ENCODE measurements at regions not wholly inside any gene's neighbourhood (a gene's known extent, or its start where the extent isn't known, plus 50 kb on each side); places are given as distances from the start of the nearest gene placed in this dataset.

- Histone ChIP-seq H3K18ac (ENCODE audit: low read depth, low read length) (no peak overlapping the region), H3K9me1 (ENCODE audit: insufficient read depth, low read length) (no peaks in the 10 kb centered on the region), H2AFZ (replicated peaks; ENCODE audit: low read length, poor library complexity) (no peak overlapping the region), H3K4me1 (ENCODE audit: control insufficient read depth, insufficient read depth, low read length) (no peaks in the 10 kb centered on the region), H3K36me3 (ENCODE audit: control insufficient read depth, insufficient read depth, low read length) (no peaks in the 10 kb centered on the region), H4K5ac (ENCODE audit: low read depth, low read length) (no peak overlapping the region), H4K8ac (ENCODE audit: low read depth in 2 of 2, low read length in 2 of 2) (no peak overlapping the region), H3K23ac (ENCODE audit: low read depth, low read length) (no peak overlapping the region), H3K27me3 (ENCODE audit: control insufficient read depth, insufficient read depth, low read length) (peaks cover 2% of the 10 kb centered on the region; the same call in 1 of the 2 replicates), H4K91ac (ENCODE audit: insufficient read depth, low read depth, low read length) (no peak overlapping the region), H2BK120ac (ENCODE audit: low read depth, low read length) (no peak overlapping the region), H2BK5ac (ENCODE audit: low read depth, low read length, poor library complexity, severe bottlenecking) (no peak overlapping the region), H3K4ac (ENCODE audit: low read depth, low read length) (no peak overlapping the region), H3K79me1 (ENCODE audit: low read depth in 1 of 2, low read length in 2 of 2) (no peaks in the 10 kb centered on the region), H3K4me3 (ENCODE audit: insufficient read depth, low read depth, low read length) (no peak overlapping the region), H2BK15ac (ENCODE audit: low read depth, low read length) (no peak overlapping the region), H3K56ac (ENCODE audit: extremely low read depth, insufficient read depth, low read length) (no peak overlapping the region), H2BK20ac (ENCODE audit: low read depth, low read length) (no peak overlapping the region), H3K9me3 (ENCODE audit: control insufficient read depth, insufficient read depth, low read length) (no peaks in the 10 kb centered on the region), H3K14ac (replicated peaks; ENCODE audit: low read depth, low read length) (no peak overlapping the region), H2AK5ac (ENCODE audit: low read depth, low read length) (no peak overlapping the region), H3K27ac (ENCODE audit: insufficient read depth, low read length) (no peak overlapping the region), H4K20me1 (ENCODE audit: insufficient read depth, low read length) (no peaks in the 10 kb centered on the region), H3K4me2 (ENCODE audit: low read depth, low read length) (no peak overlapping the region), H3K9ac (ENCODE audit: low read depth, low read length) (no peak overlapping the region), H2AK9ac (replicated peaks; ENCODE audit: low read depth, low read length, poor library complexity) (no peak overlapping the region)
- in situ Hi-C loops (cut with MboI; ENCODE audit: low sequenced_read_pairs) (no loop called here), intact Hi-C loops (cut with micrococcal nuclease) (loop anchor here (10.0 kb wide), 1 partner anchor 621 kb away; no protein-coding TSS in a partner anchor), dilution Hi-C loops (cut with HindIII; ENCODE audit: low sequenced_read_pairs, unreplicated experiment) (no loop called here)
- CTCF ChIA-PET, result no interaction called here
- no peak for DNase-seq
- no TSS peak for BruUV-seq (replicated peaks)
- no CpG with 5 or more reads among the region's 3 CpGs for WGBS, 2 experiments (ENCODE audit: extremely low coverage in 2 of 2, insufficient read length in 1 of 2)
- ATAC-seq (ENCODE audit: low read depth), result no peak
- POLR2A ChIA-PET (ENCODE audit: unreplicated experiment), result interaction anchor here (0.7 kb wide), 1 partner anchor 1488 kb away, joined by 5 read pairs; the partner anchor contains the start of gene TGFB2
- TF ChIP-seq, protein P1, sequence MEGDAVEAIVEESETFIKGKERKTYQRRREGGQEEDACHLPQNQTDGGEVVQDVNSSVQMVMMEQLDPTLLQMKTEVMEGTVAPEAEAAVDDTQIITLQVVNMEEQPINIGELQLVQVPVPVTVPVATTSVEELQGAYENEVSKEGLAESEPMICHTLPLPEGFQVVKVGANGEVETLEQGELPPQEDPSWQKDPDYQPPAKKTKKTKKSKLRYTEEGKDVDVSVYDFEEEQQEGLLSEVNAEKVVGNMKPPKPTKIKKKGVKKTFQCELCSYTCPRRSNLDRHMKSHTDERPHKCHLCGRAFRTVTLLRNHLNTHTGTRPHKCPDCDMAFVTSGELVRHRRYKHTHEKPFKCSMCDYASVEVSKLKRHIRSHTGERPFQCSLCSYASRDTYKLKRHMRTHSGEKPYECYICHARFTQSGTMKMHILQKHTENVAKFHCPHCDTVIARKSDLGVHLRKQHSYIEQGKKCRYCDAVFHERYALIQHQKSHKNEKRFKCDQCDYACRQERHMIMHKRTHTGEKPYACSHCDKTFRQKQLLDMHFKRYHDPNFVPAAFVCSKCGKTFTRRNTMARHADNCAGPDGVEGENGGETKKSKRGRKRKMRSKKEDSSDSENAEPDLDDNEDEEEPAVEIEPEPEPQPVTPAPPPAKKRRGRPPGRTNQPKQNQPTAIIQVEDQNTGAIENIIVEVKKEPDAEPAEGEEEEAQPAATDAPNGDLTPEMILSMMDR (conservative IDR thresholded peaks at IDR 0.05; ENCODE audit: low read depth, low read length), result no peak
- TF ChIP-seq POLR2A (IDR thresholded peaks at IDR 0.05; ENCODE audit: low read depth, low read length) (no peak), RFX5 (IDR thresholded peaks at IDR 0.05; ENCODE audit: low read depth, low read length) (no peak)
These were observed 95.0 kb downstream of the SLC30A10 start for GRCh38 chr1:219833214-219833815.
